ENCODE measurements at regions not wholly inside any gene's neighbourhood (a gene's known extent, or its start where the extent isn't known, plus 50 kb on each side); places are given as distances from the start of the nearest gene placed in this dataset.
A peak's percentile ranks its signal among the peaks of the same experiment; 100 is the strongest.
"Not testable (repeated sequence)": the region's sequence is repeated elsewhere in the genome, so short reads cannot be mapped to it uniquely, and the experiment has no call there.

DNA sequence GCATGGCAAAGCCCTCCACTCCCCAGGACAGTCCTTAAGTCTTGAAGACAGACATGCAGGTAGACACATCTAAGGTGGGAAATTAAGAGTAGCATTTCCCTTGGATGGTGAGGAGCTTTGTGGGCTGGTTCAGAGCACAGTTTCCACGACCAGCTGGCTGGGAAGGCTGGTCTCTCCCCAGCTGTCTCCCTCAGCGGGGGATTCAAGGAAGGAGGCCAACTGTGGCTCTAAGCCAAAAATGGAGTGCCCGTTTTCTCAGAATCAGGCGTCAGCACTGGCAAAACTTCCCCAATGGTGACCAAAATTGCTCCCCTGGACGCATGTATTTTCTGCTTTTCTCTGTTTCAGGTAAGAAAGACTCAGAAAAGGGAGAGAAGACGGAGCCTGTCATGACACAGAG, 230.6 kb upstream of the FZD8 start:
- Mint-ChIP-seq H3K27ac (ENCODE audit: unreplicated experiment) (no peak overlapping the region), H3K9me3 (ENCODE audit: low read depth) (no peaks in the 10 kb centered on the region), H3K36me3 (ENCODE audit: low read depth) (no peaks in the 10 kb centered on the region), H3K4me1 (ENCODE audit: low read depth) (peaks cover 72% of the 10 kb centered on the region), H3K27me3 (ENCODE audit: low read depth) (no peaks in the 10 kb centered on the region), H3K4me3 (ENCODE audit: unreplicated experiment) (no peak overlapping the region)
- no peak for DNase-seq (ENCODE audit: low spot score)
- TF ChIP-seq, protein P1, sequence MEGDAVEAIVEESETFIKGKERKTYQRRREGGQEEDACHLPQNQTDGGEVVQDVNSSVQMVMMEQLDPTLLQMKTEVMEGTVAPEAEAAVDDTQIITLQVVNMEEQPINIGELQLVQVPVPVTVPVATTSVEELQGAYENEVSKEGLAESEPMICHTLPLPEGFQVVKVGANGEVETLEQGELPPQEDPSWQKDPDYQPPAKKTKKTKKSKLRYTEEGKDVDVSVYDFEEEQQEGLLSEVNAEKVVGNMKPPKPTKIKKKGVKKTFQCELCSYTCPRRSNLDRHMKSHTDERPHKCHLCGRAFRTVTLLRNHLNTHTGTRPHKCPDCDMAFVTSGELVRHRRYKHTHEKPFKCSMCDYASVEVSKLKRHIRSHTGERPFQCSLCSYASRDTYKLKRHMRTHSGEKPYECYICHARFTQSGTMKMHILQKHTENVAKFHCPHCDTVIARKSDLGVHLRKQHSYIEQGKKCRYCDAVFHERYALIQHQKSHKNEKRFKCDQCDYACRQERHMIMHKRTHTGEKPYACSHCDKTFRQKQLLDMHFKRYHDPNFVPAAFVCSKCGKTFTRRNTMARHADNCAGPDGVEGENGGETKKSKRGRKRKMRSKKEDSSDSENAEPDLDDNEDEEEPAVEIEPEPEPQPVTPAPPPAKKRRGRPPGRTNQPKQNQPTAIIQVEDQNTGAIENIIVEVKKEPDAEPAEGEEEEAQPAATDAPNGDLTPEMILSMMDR (IDR thresholded peaks at IDR 0.05), result no peak

DNA sequence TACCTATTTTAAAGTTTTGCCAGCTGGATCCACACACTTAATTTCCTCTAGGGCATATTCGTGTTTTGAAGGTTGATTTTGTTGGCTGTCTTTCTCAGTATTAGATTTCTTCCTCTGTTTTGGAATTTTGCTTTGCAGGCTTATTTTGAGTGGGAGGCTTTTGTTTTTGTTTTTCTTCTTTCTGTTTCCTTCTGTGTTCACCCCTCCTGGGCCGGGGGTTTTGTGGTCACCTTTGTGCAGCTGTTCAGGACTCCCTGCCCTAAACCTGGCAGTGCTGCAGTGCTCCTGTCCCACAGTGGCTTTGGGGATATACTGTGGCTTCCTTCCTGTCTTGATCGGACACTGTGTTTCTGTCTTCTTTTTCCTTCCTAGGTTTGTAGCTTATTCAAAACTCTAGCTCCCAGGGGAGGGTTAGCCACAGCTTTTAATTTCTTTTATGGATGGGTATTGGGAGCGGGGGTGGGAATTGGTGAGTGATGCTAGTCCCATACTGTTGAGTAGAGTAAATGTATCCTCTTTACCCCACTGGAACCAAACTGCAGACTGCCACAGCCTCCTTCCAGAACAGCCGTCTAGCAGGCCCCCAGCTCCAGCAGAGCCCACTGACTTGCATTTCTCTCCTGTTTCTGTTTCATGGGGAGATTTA, 228.7 kb upstream of the FZD8 start:
- Mint-ChIP-seq H3K27ac (ENCODE audit: unreplicated experiment) (peak overlapping the region; percentile 95), H3K4me3 (ENCODE audit: unreplicated experiment) (peak overlapping the region; percentile 46), H3K4me1 (ENCODE audit: low read depth) (peaks cover 64% of the 10 kb centered on the region), H3K36me3 (ENCODE audit: low read depth) (no peaks in the 10 kb centered on the region), H3K9me3 (ENCODE audit: low read depth) (no peaks in the 10 kb centered on the region), H3K27me3 (ENCODE audit: low read depth) (no peaks in the 10 kb centered on the region)
- TF ChIP-seq, protein P1 (IDR thresholded peaks at IDR 0.05), result no peak
- DNase-seq (ENCODE audit: low spot score), result no peak

DNA sequence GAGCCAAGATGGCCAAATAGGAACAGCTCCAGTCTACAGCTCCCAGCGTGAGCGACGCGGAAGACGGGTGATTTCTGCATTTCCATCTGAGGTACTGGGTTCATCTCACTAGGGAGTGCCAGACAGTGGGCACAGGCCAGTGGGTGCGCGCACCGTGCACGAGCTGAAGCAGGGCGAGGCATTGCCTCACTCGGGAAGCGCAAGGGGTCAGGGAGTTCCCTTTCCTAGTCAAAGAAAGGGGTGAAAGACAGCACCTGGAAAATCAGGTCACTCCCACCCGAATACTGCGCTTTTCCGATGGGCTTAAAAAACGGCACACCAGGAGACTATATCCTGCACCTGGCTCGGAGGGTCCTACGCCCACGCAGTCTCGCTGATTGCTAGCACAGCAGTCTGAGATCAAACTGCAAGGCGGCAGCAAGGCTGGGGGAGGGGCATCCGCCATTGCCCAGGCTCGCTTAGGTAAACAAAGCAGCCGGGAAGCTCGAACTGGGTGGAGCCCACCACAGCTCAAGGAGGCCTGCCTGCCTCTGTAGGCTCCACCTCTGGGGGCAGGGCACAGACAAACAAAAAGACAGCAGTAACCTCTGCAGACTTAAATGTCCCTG, 216.7 kb upstream of the FZD8 start:
- Mint-ChIP-seq H3K4me3 (ENCODE audit: unreplicated experiment) (peak overlapping the region; percentile 31), H3K4me1 (ENCODE audit: low read depth) (peaks cover 12% of the 10 kb centered on the region), H3K9me3 (ENCODE audit: low read depth) (peaks cover 17% of the 10 kb centered on the region)
- H3K27ac Mint-ChIP-seq (ENCODE audit: unreplicated experiment); DNase-seq (ENCODE audit: low spot score); H3K36me3 Mint-ChIP-seq (ENCODE audit: low read depth); H3K27me3 Mint-ChIP-seq (ENCODE audit: low read depth): not testable (repeated sequence)

DNA sequence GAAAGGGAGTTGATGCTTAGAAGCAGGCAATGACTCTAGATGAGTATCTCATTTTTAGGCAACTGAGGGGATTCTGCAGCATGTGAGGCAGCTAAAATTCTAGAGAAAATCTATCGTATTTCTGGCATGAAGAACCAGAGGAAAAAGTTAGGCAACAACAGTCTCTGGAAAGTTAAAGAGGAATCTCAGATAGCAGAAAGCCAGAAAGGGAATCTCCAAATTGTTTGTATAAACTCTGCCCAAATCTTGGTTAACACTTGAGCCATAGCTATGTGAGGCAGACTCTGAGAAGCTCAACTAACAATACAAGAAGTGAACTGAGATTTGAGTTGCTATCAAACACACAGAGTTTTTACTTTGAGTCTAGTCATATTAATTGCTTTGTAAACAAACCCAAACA, 215.8 kb upstream of the FZD8 start:
- H3K36me3 Mint-ChIP-seq (ENCODE audit: low read depth), result peaks cover 6% of the 10 kb centered on the region
- TF ChIP-seq, protein P1 (IDR thresholded peaks at IDR 0.05), result no peak
- H3K4me3 Mint-ChIP-seq (ENCODE audit: unreplicated experiment), result no peak overlapping the region
- H3K4me1 Mint-ChIP-seq (ENCODE audit: low read depth), result peaks cover 12% of the 10 kb centered on the region
- peaks cover 17% of the 10 kb centered on the region for H3K9me3 Mint-ChIP-seq (ENCODE audit: low read depth)
- no peak for DNase-seq (ENCODE audit: low spot score)
- no peak overlapping the region for H3K27ac Mint-ChIP-seq (ENCODE audit: unreplicated experiment)
- no peaks in the 10 kb centered on the region for H3K27me3 Mint-ChIP-seq (ENCODE audit: low read depth)

DNA sequence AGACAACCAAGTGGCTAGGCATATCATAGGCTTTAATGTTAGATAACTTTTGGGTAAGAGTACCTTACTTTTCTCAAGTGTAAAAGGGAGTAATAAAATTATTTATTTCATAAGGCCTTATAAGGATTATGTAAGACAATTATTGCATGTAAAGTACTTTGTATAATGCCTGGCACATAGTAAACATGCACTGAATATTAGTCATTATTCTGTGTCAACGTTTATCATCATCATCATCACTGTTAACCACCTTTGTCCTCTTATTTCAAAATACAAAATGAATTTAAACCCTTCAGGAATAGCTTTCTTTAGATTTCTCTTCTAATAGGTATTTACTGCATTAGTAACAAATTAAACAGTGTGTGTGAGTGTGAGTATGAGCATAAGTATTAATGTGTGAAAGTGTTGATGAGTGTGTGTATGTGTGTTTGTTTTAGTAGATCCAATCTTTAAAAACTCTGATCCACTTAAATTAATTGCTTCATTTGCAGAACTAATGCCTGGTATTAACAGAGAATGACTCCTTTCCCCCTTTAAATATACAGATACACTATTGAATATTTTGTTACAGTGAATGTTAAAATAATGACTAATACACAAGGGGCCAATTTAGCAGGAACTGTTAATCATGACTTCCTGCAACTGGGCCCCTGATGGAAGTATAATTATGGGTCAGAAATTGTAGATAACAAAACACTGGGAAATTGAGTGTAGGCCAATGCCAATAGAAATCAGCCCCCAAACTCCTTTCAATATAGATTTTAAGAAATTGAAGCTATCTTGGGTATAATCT, 213.3 kb upstream of the FZD8 start:
- Mint-ChIP-seq H3K27ac (ENCODE audit: unreplicated experiment) (no peak overlapping the region), H3K27me3 (ENCODE audit: low read depth) (no peaks in the 10 kb centered on the region), H3K36me3 (ENCODE audit: low read depth) (peaks cover 5% of the 10 kb centered on the region), H3K4me1 (ENCODE audit: low read depth) (peaks cover 15% of the 10 kb centered on the region), H3K4me3 (ENCODE audit: unreplicated experiment) (no peak overlapping the region), H3K9me3 (ENCODE audit: low read depth) (peaks cover 11% of the 10 kb centered on the region)
- DNase-seq (ENCODE audit: low spot score), result no peak
- TF ChIP-seq, protein P1 (IDR thresholded peaks at IDR 0.05), result no peak

All from chondrocyte (in vitro differentiated cells).